Left ventricle myocardium superior (tissue), 1 donor: ENCODE measurements at regions not wholly inside any gene's neighbourhood (a gene's known extent, or its start where the extent isn't known, plus 50 kb on each side); places are given as distances from the start of the nearest gene placed in this dataset.
"Not testable (repeated sequence)": the region's sequence is repeated elsewhere in the genome, so short reads cannot be mapped to it uniquely, and the experiment has no call there.

Experiments
- ATAC-seq: fragments of 200-7000 bp; cut with Tn5 transposase; one replicate; pipeline ENCODE4 v1.9.1; 2020; ENCODE audit warnings: mild to moderate bottlenecking, moderate library complexity
- DNase-seq: peaks from one replicate; pipeline ENCODE4 v3.0.0-alpha.2; 2020
- intact Hi-C: fragments of 100-400 bp; cut with micrococcal nuclease; formaldehyde crosslinking; loops from one replicate; pipeline ENCODE4 v1.11.0; 2022
- donor health status: DM: no; HTN: yes; CAD: no; lungs with severe emphysema.

- DNase-seq (no peak), ATAC-seq (no peak)
- intact Hi-C loops, result no loop called here
Observed at GRCh38 chr4:164011791-164012190, 517.3 kb downstream of the TMA16 start.

GRCh38 chr4:164012396-164013027, 518.0 kb downstream of the TMA16 start:
- DNase-seq (no peak), ATAC-seq (no peak)
- intact Hi-C loops, result no loop called here

GRCh38 chr4:164021947-164022346, 527.5 kb downstream of the TMA16 start:
- no peak for DNase-seq
- ATAC-seq, result no peak
- intact Hi-C loops, result no loop called here

GRCh38 chr4:164023214-164023613, 528.7 kb downstream of the TMA16 start:
- intact Hi-C loops, result no loop called here
- no peak for DNase-seq
- ATAC-seq, result no peak

GRCh38 chr4:164027805-164028204, 533.3 kb downstream of the TMA16 start:
- ATAC-seq, result no peak
- intact Hi-C loops, result no loop called here
- no peak for DNase-seq

- DNase-seq (no peak), ATAC-seq (no peak)
- intact Hi-C loops, result no loop called here
Observed at GRCh38 chr4:164039482-164039881, 545.0 kb downstream of the TMA16 start.

GRCh38 chr4:164056426-164057142, 562.1 kb downstream of the TMA16 start:
- DNase-seq, result no peak
- intact Hi-C loops, result no loop called here
- ATAC-seq, result no peak

- ATAC-seq (no peak), DNase-seq (no peak)
- intact Hi-C loops, result no loop called here
Observed at GRCh38 chr4:164058776-164059445, 564.4 kb downstream of the TMA16 start.

- ATAC-seq (no peak), DNase-seq (no peak)
- intact Hi-C loops, result no loop called here
Observed at GRCh38 chr4:164060456-164060855, 566.0 kb downstream of the TMA16 start.

GRCh38 chr4:164068392-164068791, 573.9 kb downstream of the TMA16 start:
- ATAC-seq (no peak), DNase-seq (no peak)
- intact Hi-C loops, result no loop called here

GRCh38 chr4:164070625-164071024, 576.1 kb downstream of the TMA16 start:
- no peak for ATAC-seq
- no peak for DNase-seq
- intact Hi-C loops, result no loop called here

- DNase-seq (no peak), ATAC-seq (no peak)
- intact Hi-C loops, result no loop called here
Observed at GRCh38 chr4:164081371-164081770, 586.9 kb downstream of the TMA16 start.

- no peak for ATAC-seq
- intact Hi-C loops, result no loop called here
- DNase-seq, result no peak
Observed at GRCh38 chr4:164081801-164082200, 587.3 kb downstream of the TMA16 start.

- DNase-seq (no peak), ATAC-seq (no peak)
- intact Hi-C loops, result no loop called here
Observed at GRCh38 chr4:164087733-164088132, 593.2 kb downstream of the TMA16 start.

GRCh38 chr4:164095313-164096110, 601.0 kb downstream of the TMA16 start:
- ATAC-seq, result no peak
- no peak for DNase-seq
- intact Hi-C loops, result no loop called here

- DNase-seq (no peak), ATAC-seq (no peak)
- intact Hi-C loops, result no loop called here
Observed at GRCh38 chr4:164096766-164097518, 602.5 kb downstream of the TMA16 start.

- DNase-seq, intact Hi-C loops, ATAC-seq: not testable (repeated sequence)
Observed at GRCh38 chr4:164100741-164101365, 606.4 kb downstream of the TMA16 start.

- DNase-seq (no peak), ATAC-seq (no peak)
- intact Hi-C loops, result no loop called here
Observed at GRCh38 chr4:164108971-164109370, 614.5 kb downstream of the TMA16 start.

- ATAC-seq (no peak), DNase-seq (no peak)
- intact Hi-C loops, result no loop called here
Observed at GRCh38 chr4:164109503-164109902, 615.0 kb downstream of the TMA16 start.
